GM12878 (cell line): ENCODE measurements at regions not wholly inside any gene's neighbourhood (a gene's known extent, or its start where the extent isn't known, plus 50 kb on each side); places are given as distances from the start of the nearest gene placed in this dataset.

Experiments used
- ATAC-seq: fragments of 200-7000 bp; cut with Tn5 transposase; 3 replicates; pipeline ENCODE4 v1.9.1; 2020; ENCODE audit warnings: mild to moderate bottlenecking, moderate library complexity
- BruUV-seq: library from RNA; stranded (reverse); fragments of 400-500 nt; replicated peaks from 2 replicates; lab custom pipeline; 2021; lab: Mats Ljungman, UMichigan
- CTCF ChIA-PET: fragments of 300-600 bp; sonication (Branson Sonifier 250); formaldehyde crosslinking; extraction: SDS; loops from one replicate; lab custom pipeline; 2021; ENCODE audit warnings: inconsistent platforms; lab: Yijun Ruan, JAX
- POLR2A ChIA-PET: fragments of 350-600 bp; formaldehyde crosslinking; extraction: SDS; loops from one replicate; lab custom pipeline; 2021; ENCODE audit warnings: inconsistent platforms; lab: Charles Lee
- RAD21 ChIA-PET: fragments of 300-600 bp; sonication (Branson Sonifier 250); formaldehyde crosslinking; loops from one replicate; lab custom pipeline; 2023; ENCODE audit warnings: antibody characterized with exemption; ENCODE audit not compliant: unreplicated experiment; lab: Charles Lee
- SMC1A ChIA-PET: fragments of 300-600 bp; sonication (Branson Sonifier 250); formaldehyde crosslinking; loops from one replicate; lab custom pipeline; 2023; ENCODE audit not compliant: unreplicated experiment, uncharacterized antibody; lab: Charles Lee
- DNase-seq: peaks from one replicate; pipeline ENCODE4 v3.0.0-alpha.2; 2011; ENCODE audit warnings: low read depth, low spot score
- FAIRE-seq: peaks from 3 replicates; lab custom pipeline; 2011; peaks lifted over from hg19 to GRCh38; lab: Jason Lieb, UNC
- H2AFZ ChIP-seq: 2 replicates; pipeline ENCODE4 v1.6.0; 2011; ENCODE audit warnings: low read depth, low read length, control low read depth; ENCODE audit not compliant: control insufficient read depth
- H3K27ac ChIP-seq: 2 replicates; pipeline ENCODE4 v1.5.1; 2011; ENCODE audit warnings: control low read depth; ENCODE audit not compliant: control insufficient read depth, insufficient read depth
- H3K27me3 ChIP-seq, 2 experiments: replicated peaks in 1 of 2; 2 replicates each; pipeline versions ENCODE4 v1.6.0 to v1.6.1; 2011; ENCODE audit warnings: low read length in 1 of 2; ENCODE audit not compliant: control insufficient read depth in 2 of 2, insufficient read depth in 2 of 2
- H3K36me3 ChIP-seq, 2 experiments: 2 replicates each; pipeline ENCODE4 v1.5.1; 2011; ENCODE audit warnings: low read length in 1 of 2; ENCODE audit not compliant: control insufficient read depth in 2 of 2, insufficient read depth in 2 of 2
- H3K4me1 ChIP-seq: 2 replicates; pipeline ENCODE4 v1.6.1; 2011; ENCODE audit warnings: mild to moderate bottlenecking, low read length, moderate library complexity, mixed read lengths; ENCODE audit not compliant: control insufficient read depth, insufficient read depth
- H3K4me2 ChIP-seq: 2 replicates; pipeline ENCODE4 v1.6.0; 2011; ENCODE audit warnings: control low read depth; ENCODE audit not compliant: control insufficient read depth, insufficient read depth
- H3K4me3 ChIP-seq: fragments of 200-600 bp; sonication (generic); 2 replicates; pipeline ENCODE4 v1.5.1; 2016
- H3K79me2 ChIP-seq: 2 replicates; pipeline ENCODE4 v1.6.0; 2011; ENCODE audit warnings: low read length; ENCODE audit not compliant: control insufficient read depth, insufficient read depth
- H3K9ac ChIP-seq: 2 replicates; pipeline ENCODE4 v1.8.0; 2011; ENCODE audit warnings: low read length, control low read depth, mixed read lengths; ENCODE audit not compliant: control insufficient read depth, insufficient read depth
- H3K9me3 ChIP-seq: replicated peaks from 3 replicates; pipeline ENCODE4 v1.5.1; 2011; ENCODE audit warnings: mild to moderate bottlenecking, low read length; ENCODE audit not compliant: control insufficient read depth, insufficient read depth
- H4K20me1 ChIP-seq: 2 replicates; pipeline ENCODE4 v1.6.0; 2011; ENCODE audit not compliant: control insufficient read depth, insufficient read depth
- CHD4 ChIP-seq: fragments of 200-600 bp; sonication (generic); IDR thresholded peaks from 2 replicates; pipeline ENCODE4 v1.6.1; 2016; ENCODE audit warnings: mild to moderate bottlenecking
- DPF2 ChIP-seq: fragments of 450-650 bp; IDR thresholded peaks from 2 replicates; pipeline ENCODE4 v1.6.1; 2017; ENCODE audit warnings: mild to moderate bottlenecking
- HSF1 ChIP-seq: fragments of 150-350 bp; IDR thresholded peaks from 2 replicates; pipeline ENCODE4 v1.6.1; 2014; ENCODE audit warnings: mild to moderate bottlenecking, low read depth, low read length
- JUNB ChIP-seq: IDR thresholded peaks from 2 replicates; pipeline ENCODE4 v1.6.1; 2016; ENCODE audit warnings: antibody characterized with exemption, mild to moderate bottlenecking
- MYC ChIP-seq: IDR thresholded peaks from 2 replicates; pipeline ENCODE4 v1.6.1; 2011; ENCODE audit warnings: mild to moderate bottlenecking, low read length, moderate library complexity, inconsistent platforms; ENCODE audit not compliant: insufficient read depth, insufficient replicate concordance, insufficient read length, severe bottlenecking
- NR2C1 ChIP-seq: fragments of 450-650 bp; IDR thresholded peaks from 2 replicates; pipeline ENCODE4 v1.6.1; 2017; ENCODE audit warnings: antibody characterized with exemption, mild to moderate bottlenecking, moderate library complexity
- PBX3 ChIP-seq: IDR thresholded peaks from 2 replicates; pipeline ENCODE4 v1.6.1; 2011; ENCODE audit warnings: mild to moderate bottlenecking, low read depth, low read length, moderate library complexity; ENCODE audit not compliant: insufficient replicate concordance
- PML ChIP-seq: IDR thresholded peaks from 2 replicates; pipeline ENCODE4 v1.6.1; 2012; ENCODE audit warnings: low read length, inconsistent platforms
- RAD21 ChIP-seq: IDR thresholded peaks from 2 replicates; pipeline ENCODE4 v1.6.1; 2011; ENCODE audit warnings: mild to moderate bottlenecking, low read depth, low read length, moderate library complexity; ENCODE audit not compliant: insufficient read depth
- SUZ12 ChIP-seq: fragments of 200-600 bp; sonication (generic); IDR thresholded peaks from one replicate; pipeline ENCODE4 v1.6.1; 2018; ENCODE audit warnings: antibody characterized with exemption, mild to moderate bottlenecking; ENCODE audit not compliant: unreplicated experiment
- ZNF384 ChIP-seq: IDR thresholded peaks from 2 replicates; pipeline ENCODE4 v1.6.1; 2012; ENCODE audit warnings: low read depth, mild to moderate bottlenecking, low read length, improper control_type of control experiment, borderline replicate concordance
- WGBS: methylation state at CpG from one replicate; pipeline ENCODE4 v1.1.6; 2016; ENCODE audit warnings: low lambda C conversion rate; ENCODE audit not compliant: insufficient replicate concordance, insufficient coverage; ENCODE audit errors: missing lambda C conversion rate; 5-methylcytosine and 5-hydroxymethylcytosine counted together
- in situ Hi-C: fragments of 300-500 bp; cut with MboI; formaldehyde crosslinking; loops from 9 replicates; pipeline ENCODE4 v1.14.3; 2018; ENCODE audit warnings: mixed read lengths
- intact Hi-C: fragments of 100-400 bp; cut with micrococcal nuclease; formaldehyde crosslinking; loops from one replicate; pipeline ENCODE4 v1.14.2; 2022; ENCODE audit not compliant: unreplicated experiment

- TF ChIP-seq PBX3 = no peak
- TF ChIP-seq CHD4 = no peak
- TF ChIP-seq, all 136 proteins: peak for 0
These were observed 469.7 kb downstream of the SPATA31D1 start (continued) for GRCh38 chr9:82458296-82458695.

GRCh38 chr9:82466616-82467260, 478.2 kb downstream of the SPATA31D1 start:
- BruUV-seq = no TSS peak
- H3K27ac ChIP-seq = no peak overlapping the region
- no peak for DNase-seq
- ChIA-PET CTCF (no interaction called here), SMC1A (no interaction called here), POLR2A (no interaction called here), RAD21 (no interaction called here)
- H3K4me3 ChIP-seq = no peak overlapping the region
- H2AFZ ChIP-seq = no peak overlapping the region
- H3K79me2 ChIP-seq = no peaks in the 10 kb centered on the region
- intact Hi-C loops (no loop called here), in situ Hi-C loops (no loop called here)
- no peak overlapping the region for H3K4me2 ChIP-seq
- H3K9ac ChIP-seq = no peak overlapping the region
- no peak for FAIRE-seq
- 30% methylated on average over 11 of the region's 11 CpGs for WGBS
- TF ChIP-seq SUZ12 = no peak
- peak; percentile 28 for TF ChIP-seq RAD21
- H3K4me1 ChIP-seq = no peaks in the 10 kb centered on the region
- H4K20me1 ChIP-seq = no peaks in the 10 kb centered on the region
- H3K36me3 ChIP-seq = no peaks in the 10 kb centered on the region
- ATAC-seq = no peak
- no peaks in the 10 kb centered on the region for H3K27me3 ChIP-seq
- H3K9me3 ChIP-seq = no peaks in the 10 kb centered on the region

- RAD21 ChIA-PET = no interaction called here
- DNase-seq (no peak), FAIRE-seq (no peak), ATAC-seq (no peak)
- SMC1A ChIA-PET = no interaction called here
- no TSS peak for BruUV-seq
- no peak overlapping the region for H3K27ac ChIP-seq
- intact Hi-C loops (no loop called here), in situ Hi-C loops (no loop called here)
- H3K9ac ChIP-seq = no peak overlapping the region
- WGBS = 16% methylated on average over 2 of the region's 2 CpGs
- H2AFZ ChIP-seq = no peak overlapping the region
- POLR2A ChIA-PET = no interaction called here
- CTCF ChIA-PET = no interaction called here
- H3K4me3 ChIP-seq = no peak overlapping the region
- no peaks in the 10 kb centered on the region for H3K9me3 ChIP-seq
- no peaks in the 10 kb centered on the region for H4K20me1 ChIP-seq
- H3K36me3 ChIP-seq = no peaks in the 10 kb centered on the region
- H3K79me2 ChIP-seq = no peaks in the 10 kb centered on the region
- H3K4me2 ChIP-seq = no peak overlapping the region
- no peaks in the 10 kb centered on the region for H3K4me1 ChIP-seq
- no peaks in the 10 kb centered on the region for H3K27me3 ChIP-seq
- TF ChIP-seq PML (no peak), DPF2 (no peak), JUNB (no peak), HSF1 (no peak), ZNF384 (no peak), MYC (no peak), NR2C1 (no peak), PBX3 (no peak)
These were observed 478.9 kb downstream of the SPATA31D1 start for GRCh38 chr9:82467436-82467835.
